ENCODE measurements at regions not wholly inside any gene's neighbourhood (a gene's known extent, or its start where the extent isn't known, plus 50 kb on each side); places are given as distances from the start of the nearest gene placed in this dataset.

- ATAC-seq, result no peak
- ChIA-PET POLR2A (no interaction called here), CTCF (no interaction called here)
- peaks cover 3% of the 10 kb centered on the region for H3K9me3 Mint-ChIP-seq
- intact Hi-C loops (cut with micrococcal nuclease), result no loop called here
- no peak for TF ChIP-seq CTCF (IDR thresholded peaks at IDR 0.05)
- no peaks in the 10 kb centered on the region for H3K36me3 Mint-ChIP-seq (ENCODE audit: low read depth)
- H3K27me3 Mint-ChIP-seq, result no peaks in the 10 kb centered on the region
- no peak for DNase-seq
- H3K4me1 Mint-ChIP-seq (ENCODE audit: low read depth), result no peaks in the 10 kb centered on the region
- no peak overlapping the region for H3K27ac Mint-ChIP-seq
- H3K4me3 Mint-ChIP-seq, result no peak overlapping the region
These were observed 733.4 kb upstream of the SOX9 start for GRCh38 chr17:71387456-71387855.

- CTCF ChIA-PET, result no interaction called here
- Mint-ChIP-seq H3K36me3 (ENCODE audit: low read depth) (no peaks in the 10 kb centered on the region), H3K4me1 (ENCODE audit: low read depth) (no peaks in the 10 kb centered on the region), H3K27ac (no peak overlapping the region), H3K9me3 (peaks cover 2% of the 10 kb centered on the region), H3K27me3 (no peaks in the 10 kb centered on the region), H3K4me3 (no peak overlapping the region)
- no peak for ATAC-seq
- POLR2A ChIA-PET, result no interaction called here
- intact Hi-C loops (cut with micrococcal nuclease), result no loop called here
- TF ChIP-seq CTCF (IDR thresholded peaks at IDR 0.05), result no peak
- DNase-seq, result no peak
These were observed 727.9 kb upstream of the SOX9 start for GRCh38 chr17:71392715-71393567.

- intact Hi-C loops (cut with micrococcal nuclease), result no loop called here
- CTCF ChIA-PET, result no interaction called here
- POLR2A ChIA-PET, result no interaction called here
These were observed 724.9 kb upstream of the SOX9 start for GRCh38 chr17:71395901-71396300.

GRCh38 chr17:71396711-71397110, 724.1 kb upstream of the SOX9 start:
- CTCF ChIA-PET, result no interaction called here
- no peak for TF ChIP-seq CTCF (IDR thresholded peaks at IDR 0.05)
- H3K27me3 Mint-ChIP-seq, result no peaks in the 10 kb centered on the region
- H3K9me3 Mint-ChIP-seq, result no peaks in the 10 kb centered on the region
- POLR2A ChIA-PET, result no interaction called here
- H3K4me3 Mint-ChIP-seq, result no peak overlapping the region
- intact Hi-C loops (cut with micrococcal nuclease), result no loop called here
- no peaks in the 10 kb centered on the region for H3K36me3 Mint-ChIP-seq (ENCODE audit: low read depth)
- no peak for DNase-seq
- ATAC-seq, result no peak
- H3K4me1 Mint-ChIP-seq (ENCODE audit: low read depth), result no peaks in the 10 kb centered on the region
- no peak overlapping the region for H3K27ac Mint-ChIP-seq

More at GRCh38 chr17:71395901-71396300, 724.9 kb upstream of the SOX9 start:
- H3K9me3 Mint-ChIP-seq, result no peaks in the 10 kb centered on the region
- no peak overlapping the region for H3K27ac Mint-ChIP-seq
- H3K27me3 Mint-ChIP-seq, result no peaks in the 10 kb centered on the region
- no peak for ATAC-seq
- TF ChIP-seq CTCF (IDR thresholded peaks at IDR 0.05), result no peak
- no peak overlapping the region for H3K4me3 Mint-ChIP-seq
- no peaks in the 10 kb centered on the region for H3K36me3 Mint-ChIP-seq (ENCODE audit: low read depth)
- no peak for DNase-seq
- H3K4me1 Mint-ChIP-seq (ENCODE audit: low read depth), result no peaks in the 10 kb centered on the region

- Mint-ChIP-seq H3K9me3 (peaks cover 5% of the 10 kb centered on the region), H3K4me1 (ENCODE audit: low read depth) (no peaks in the 10 kb centered on the region), H3K27me3 (no peaks in the 10 kb centered on the region), H3K27ac (no peak overlapping the region), H3K36me3 (ENCODE audit: low read depth) (no peaks in the 10 kb centered on the region), H3K4me3 (no peak overlapping the region)
- ATAC-seq (no peak), DNase-seq (no peak)
- ChIA-PET POLR2A (no interaction called here), CTCF (no interaction called here)
- TF ChIP-seq CTCF (IDR thresholded peaks at IDR 0.05), result no peak
- intact Hi-C loops (cut with micrococcal nuclease), result no loop called here
These were observed 722.8 kb upstream of the SOX9 start for GRCh38 chr17:71398025-71398424.

Data from activated CD8-positive, alpha-beta T cell treated with anti-CD3 and anti-CD28 coated beads for 36 hours (primary cell).